ENCODE measurements at regions not wholly inside any gene's neighbourhood (a gene's known extent, or its start where the extent isn't known, plus 50 kb on each side); places are given as distances from the start of the nearest gene placed in this dataset.
"Not testable (repeated sequence)": the region's sequence is repeated elsewhere in the genome, so short reads cannot be mapped to it uniquely, and the experiment has no call there.

DNA sequence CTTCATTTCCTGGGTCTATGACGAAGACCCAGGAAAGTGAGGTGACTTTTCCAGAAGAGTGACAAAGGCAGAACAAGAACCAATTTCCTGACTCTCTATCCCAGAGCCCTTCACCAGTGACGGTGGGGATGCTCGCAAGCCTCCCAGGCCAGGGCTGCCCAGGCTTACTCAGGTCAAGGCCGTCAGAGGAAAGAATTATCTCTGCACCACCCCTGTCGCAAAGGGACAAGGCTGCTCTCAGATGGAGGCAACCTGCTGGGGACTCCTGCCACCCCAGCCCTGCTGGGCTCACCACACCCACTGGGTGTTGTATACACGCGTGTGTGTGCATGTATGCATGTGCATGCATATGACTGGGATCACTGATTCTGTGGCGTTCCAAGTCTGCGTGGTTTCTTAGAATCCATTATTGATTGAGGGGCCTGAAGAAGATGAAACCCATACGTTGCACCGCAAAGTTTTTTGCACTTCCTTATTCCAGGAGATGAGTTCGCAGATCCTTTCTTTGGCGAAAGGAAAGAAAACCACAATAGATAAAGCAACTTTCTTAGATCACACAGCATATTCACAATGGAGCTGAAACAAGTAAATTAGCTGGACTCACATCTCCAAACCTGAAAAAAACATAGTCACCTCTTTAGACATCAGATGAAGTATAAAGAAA is 255.8 kb downstream of the RHOU start:
- DNase-seq (ENCODE audit: low read depth): no peak

DNA sequence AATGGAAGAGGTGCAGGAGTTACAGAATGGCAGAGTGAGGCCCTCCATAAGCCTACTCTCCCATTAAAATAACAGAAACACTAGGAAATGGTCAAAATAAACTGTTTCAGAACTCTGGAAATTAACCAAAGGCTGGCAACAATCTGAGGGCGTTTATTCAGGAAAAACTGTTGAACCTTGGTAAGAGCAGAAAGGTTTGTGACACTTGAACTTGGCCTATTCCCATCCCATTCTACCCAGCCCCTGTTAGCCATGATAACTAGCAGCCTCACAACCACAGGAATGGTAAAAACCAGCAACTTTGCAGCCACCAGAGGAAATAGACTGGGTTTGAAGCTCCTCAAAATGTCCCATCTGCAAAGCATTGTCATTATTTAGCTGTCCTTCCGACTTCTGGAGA is 256.8 kb downstream of the RHOU start:
- DNase-seq (ENCODE audit: low read depth): no peak

DNA sequence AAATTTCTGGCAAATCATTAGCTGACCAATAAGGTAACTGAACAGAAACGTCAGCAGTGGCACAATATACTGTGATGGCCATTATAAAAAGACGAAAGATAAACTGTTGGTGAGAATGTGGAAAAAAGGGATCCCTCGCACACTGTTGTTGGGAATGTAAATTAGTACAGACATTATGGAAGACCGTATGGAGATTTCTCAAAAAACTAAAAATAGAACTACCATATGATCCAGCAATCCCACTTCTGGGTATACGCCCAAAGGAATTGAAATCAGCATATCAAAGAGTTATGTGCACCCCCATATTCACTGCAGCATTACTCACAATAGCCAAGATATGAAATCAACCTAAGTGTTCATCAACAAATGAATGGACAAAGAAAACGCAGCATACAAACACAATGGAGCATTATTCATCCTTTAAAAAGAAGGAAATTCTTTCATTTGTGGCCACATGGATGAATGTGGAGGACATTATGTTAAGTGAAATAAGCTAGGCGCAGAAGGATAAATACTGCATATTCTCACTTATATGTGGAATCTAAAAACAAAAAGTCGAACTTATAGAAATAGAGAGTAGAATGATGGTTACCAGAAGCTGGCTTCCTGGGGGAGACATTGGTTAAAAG is 257.7 kb downstream of the RHOU start:
- no peak for DNase-seq (ENCODE audit: low read depth)

DNA sequence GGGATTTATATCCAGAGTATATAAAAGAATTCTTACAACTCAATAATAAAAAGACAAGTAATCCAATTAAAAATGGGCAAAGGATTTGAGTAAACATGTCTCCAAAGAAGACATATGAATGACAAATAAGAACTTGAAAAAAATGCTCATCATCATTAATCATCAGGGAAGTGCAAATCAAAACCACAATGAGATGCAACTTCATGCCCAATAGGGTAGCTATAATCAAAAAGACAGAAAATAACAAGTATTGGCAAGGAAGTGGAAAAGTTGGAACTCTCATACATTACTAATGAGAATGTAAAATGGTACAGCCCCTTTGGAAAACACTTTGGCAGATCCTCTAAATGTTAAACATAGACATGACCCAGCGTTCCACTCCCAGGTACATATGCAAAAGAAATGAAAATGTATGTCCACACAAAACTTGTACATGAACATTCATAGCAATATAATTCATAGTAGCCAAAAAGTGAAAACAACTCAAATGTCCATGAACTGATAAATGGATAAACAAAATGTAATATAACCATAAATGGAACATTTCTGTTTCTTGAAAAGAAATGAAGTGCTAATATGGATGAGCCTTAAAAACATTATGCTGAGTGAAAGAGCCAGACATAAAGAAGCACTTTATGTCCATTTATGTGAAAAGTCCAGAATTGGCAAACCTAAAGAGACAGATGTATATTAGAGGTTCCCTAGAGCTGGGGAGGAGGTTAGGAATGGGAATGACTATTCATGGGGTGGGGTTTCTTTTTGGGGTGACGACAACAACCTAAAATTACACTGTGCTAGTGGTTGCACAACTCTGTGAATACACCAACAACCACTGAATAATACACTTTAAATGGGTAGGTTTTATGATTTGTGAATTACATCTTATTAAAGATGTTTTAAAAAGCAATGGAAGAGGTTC is 259.7 kb downstream of the RHOU start:
- no peak for DNase-seq (ENCODE audit: low read depth)

DNA sequence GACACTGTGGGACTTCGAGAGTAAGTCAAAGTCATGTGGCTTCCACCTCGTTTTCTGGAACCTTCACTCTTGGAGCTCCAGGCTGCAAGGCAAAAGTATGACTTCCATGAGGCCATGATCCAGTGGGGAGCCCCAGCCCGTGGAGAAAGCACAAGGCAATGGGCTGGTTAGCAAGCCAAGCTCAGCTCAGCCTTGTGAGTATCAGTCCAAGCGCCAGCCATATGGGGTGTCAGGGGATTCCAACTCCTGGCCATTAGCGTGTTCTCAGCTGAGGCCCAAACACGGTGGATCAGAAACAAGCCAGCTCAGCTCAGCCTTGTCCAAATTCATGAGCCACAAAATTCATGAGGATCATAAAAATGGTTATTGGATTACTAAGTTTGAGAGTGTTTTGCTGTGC is 261.0 kb downstream of the RHOU start:
- no peak for DNase-seq (ENCODE audit: low read depth)

DNA sequence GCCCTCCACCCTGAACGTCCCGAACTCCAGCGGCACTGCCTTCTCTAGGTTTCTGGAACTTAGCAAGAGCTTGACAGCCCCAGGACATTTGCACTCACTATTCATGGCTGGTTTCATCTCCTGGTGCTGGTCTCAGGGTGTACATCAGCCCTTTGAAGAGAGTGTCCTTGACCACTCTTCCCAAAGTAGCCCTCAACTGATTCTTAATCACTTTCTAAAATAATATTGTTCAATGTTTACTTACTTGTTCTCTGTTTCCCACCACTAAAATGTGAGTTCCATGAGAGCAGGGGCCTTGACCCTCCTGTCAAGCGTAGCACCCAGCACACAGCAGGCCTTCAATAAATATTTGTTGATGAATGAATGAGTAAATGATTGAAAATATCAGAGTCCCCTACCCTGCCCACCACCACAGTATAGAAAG is 262.5 kb downstream of the RHOU start:
- no peak for DNase-seq (ENCODE audit: low read depth)

DNA sequence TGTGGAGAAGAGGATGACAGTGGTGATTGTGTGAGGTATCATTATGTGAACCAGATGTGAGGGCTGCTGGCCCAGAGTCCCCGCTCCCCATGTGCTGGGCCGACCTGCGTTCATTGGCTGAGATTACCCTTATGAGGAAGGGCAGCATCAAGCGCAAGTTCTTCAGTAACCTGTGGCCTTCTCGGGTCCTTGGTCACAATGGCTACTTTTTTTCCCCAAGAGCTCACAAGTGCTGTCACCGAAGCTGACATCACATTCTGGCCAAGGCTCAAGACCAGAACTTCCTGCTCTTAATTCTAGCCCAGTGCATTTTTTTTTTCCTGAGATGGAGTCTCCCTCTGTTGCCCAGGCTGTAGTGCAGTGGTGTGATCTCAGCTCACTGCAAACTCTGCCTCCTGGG is 262.9 kb downstream of the RHOU start:
- no peak for DNase-seq (ENCODE audit: low read depth)

DNA sequence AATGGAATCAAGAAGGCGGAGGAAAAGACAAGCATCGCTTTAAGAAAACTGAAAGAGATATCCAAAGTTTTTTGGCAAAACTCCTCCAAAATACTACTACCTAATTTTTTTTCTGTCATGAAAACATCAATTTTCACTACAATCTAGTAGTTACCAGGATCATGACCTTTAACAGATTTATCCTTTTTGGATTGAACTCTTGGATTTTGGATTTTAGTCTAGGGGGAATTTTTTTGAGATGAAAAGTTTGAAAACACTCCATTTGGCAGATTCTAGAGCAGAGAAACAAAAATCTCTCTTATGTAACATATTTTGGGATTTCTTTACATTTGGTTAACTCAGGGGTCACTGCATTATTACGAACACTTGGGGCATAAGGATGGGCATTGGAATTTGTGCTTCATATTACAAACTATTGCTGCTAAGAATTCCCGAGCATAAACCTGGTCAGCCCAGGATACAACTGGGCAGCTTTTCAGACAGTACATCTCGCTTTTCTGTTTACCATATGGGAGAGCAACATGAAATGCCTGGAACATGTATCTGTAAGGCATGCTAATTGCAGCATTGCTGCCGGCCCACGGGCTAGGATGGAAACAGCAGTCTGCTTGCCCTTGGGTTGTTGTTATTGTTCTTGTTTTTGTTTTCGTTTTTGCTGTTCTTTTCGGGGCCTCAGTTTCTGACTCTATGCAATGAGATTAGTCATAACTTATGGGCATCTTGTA is 264.3 kb downstream of the RHOU start:
- DNase-seq (ENCODE audit: low read depth): no peak

DNA sequence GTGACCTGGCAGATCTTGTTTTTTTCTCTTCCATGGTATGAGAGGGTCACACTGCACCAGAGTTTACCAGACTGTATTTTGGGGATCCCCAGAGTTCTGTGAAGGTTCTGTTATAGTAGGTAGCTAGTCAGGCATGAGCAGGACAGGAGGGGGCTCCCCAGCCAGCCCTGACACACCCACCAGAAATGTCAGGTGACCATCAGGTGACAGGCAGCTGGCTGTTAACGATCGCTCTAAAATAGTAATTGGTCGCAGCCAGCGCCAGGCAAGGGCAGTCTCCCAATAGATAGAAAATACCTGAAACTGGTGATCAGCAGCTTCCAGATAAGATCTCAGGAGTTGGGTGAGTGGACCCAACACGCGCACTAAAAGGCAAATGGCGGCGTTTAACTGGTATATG is 264.9 kb downstream of the RHOU start:
- DNase-seq (ENCODE audit: low read depth): no peak

DNA sequence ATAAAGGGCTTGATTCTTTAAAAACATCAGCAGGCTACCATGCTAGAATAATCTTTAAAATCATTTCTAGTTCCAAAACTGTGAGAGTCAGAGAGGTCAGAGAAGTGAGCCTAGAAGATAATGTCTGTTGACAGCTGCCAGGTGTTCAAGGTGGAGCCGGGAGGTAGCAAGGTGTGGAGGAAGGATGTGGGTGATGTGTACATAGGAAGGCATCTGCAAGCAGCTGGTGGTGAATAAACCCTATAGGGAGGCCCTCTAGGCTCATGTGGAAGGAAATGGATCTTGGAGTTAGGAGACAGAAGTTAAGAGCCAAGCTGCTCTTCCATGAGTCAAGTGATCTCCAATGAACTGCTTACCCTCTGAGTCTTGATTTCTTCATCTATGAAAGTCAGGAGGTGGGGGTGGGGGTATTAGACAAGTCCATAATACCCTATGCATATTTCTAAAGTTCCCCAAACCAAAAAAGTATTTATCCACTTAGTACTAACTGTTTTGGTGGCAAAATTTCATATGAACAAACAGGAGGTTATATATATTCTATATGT is 266.3 kb downstream of the RHOU start:
- DNase-seq (ENCODE audit: low read depth): no peak

DNA sequence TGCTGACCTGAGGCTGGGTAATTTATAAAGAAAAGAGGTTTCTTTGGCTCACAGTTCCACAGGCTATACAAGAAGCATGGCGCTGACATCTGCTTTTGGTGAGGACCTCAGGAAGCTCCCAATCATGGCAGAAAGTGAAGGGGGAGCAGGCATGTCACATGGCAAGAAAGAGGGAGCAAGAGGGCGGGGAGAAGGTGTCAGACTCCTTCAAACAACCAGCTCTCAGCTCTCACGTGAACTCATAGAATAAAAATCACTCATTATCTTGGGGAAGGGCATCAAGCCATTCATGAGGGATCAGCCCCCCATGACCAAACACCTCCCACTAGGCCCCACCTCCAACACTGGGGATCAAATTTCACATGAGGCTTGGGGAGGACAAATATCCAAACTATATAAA is 266.8 kb downstream of the RHOU start:
- no peak for DNase-seq (ENCODE audit: low read depth)

DNA sequence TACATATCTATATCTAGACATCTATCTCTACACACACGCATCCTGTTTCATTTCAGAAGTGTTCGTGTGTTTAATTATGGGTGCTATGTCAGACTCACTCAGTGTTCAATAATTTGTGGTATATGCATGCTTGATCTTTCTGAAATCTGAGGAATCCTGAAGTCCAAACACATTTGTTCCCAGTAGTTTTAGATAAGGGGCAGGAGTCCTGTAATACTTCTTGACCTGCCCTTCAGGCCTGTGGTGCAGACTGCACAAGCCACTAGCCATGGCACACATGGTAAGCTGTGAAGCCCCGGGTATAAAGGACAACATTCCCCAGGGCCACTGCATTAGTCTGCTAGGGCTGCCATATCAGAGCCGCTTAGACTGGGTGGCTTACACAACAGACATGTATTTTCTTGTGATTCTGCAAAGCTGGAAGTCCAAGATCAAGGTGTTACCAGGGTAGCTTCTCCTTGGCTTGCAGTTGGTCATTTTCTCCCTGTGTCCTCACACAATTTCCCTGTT is 267.2 kb downstream of the RHOU start:
- DNase-seq (ENCODE audit: low read depth): no peak

DNA sequence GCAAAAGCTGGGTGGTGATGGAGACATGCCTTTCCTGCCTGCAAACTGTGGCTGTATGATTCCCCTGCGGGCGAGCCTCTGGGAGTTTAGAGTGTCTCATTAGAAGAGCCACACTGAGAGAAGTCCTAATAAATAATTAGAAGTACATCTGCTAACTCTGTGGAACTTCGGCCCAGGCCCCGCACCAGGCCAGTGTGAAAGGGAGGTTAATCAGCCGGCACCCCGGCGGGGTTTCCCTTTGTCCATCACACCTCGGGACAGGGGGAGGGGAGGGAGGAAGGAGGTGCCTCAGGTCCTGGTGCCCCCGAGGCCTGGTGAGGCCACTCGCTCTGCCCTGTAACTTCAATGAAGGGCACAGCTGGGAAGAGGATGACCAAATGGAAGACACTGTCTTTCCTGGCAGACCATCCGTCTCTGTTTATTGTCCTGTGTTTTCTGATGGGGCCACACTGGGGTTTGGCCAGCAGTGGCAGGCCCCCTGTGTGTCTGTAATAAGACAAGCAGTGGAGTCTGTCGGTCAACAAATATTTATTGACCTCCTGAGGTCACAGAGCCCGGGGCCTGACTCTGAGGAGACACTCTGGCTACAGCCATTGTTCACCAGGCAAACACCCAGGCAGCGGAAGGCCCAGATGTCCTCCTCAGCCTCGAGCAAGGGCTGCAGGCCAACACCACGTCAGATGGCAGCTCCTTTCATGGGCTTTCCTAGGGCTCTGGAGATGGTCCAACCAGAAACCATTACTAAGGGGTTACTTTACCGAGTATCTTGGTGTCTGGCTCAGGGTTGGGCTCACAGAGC is 267.5 kb upstream of the RAB4A start:
- no peak for DNase-seq (ENCODE audit: low read depth)

DNA sequence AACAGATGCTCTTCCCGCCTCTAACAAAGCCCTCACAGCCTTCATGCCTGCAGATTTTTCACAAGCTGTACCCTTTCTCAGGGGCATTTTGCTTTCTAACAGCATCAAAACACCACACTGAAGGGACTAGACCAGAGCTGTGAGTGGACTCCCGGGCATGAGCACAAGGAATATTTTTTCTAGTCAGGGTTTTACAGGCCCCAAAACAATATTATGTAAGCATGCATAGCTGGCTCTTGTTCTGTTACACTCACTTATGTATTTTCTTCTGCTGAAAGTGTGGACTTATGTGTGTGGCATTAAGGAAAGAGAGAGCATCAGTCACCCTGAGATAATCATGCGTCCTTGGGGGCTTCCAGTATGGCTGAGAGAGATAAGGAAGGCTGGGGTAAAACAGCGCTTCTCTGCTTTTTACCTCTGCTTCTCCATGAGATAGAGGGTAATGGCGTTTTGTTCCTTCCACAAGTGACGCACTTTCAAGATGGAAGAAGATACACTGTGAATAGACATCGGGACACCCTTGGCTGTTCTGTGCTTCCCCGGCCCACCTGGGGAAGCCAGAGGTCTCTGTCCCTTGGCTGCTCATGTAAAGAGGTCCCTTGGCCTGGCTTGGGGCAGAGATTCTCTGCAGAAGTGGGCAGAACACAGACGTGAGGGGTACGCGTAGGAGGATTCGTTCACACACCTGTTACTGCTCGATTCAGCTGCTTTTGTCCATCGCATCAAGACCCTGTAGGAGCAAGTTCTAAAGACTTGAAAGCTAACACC is 266.7 kb upstream of the RAB4A start:
- DNase-seq (ENCODE audit: low read depth): no peak

DNA sequence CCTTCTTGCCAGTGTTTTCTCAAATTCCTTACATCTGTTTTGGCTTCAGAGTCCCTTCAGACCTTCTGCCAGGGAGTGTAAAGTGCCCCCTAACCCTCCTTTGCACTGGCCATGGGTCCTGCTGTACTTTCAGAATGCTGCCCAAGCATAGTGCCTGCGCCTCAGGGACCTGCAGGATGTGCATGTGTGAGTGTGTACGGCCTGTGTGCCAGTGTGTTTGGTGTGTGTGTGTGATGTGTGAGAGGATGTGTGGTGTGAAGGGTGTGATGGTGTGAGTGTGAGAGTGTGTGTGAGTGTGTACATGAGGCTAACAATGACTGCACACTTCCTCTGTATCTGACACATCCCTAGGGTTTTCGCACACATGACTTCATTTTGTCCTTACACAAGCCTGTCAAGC is 265.8 kb upstream of the RAB4A start:
- DNase-seq (ENCODE audit: low read depth): no peak

DNA sequence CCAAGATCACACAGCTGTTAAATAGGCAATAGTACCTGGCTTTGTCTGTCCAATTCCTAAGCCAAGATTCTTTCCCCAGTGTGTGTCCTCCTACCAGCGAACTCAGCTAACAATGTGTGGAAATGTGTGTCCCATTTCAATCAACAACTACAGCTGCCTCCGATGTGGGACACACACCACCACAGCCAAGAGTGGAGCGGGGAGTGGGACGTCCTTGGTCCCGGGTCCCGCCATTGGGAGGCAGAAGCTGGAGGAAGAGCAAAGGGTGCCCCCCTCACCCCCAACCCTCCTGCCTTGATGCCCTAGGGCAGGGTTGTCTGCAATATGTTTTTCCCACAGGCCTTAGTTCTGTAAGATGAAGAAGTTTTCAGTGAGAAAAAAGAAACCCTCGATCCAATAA is 265.4 kb upstream of the RAB4A start:
- DNase-seq (ENCODE audit: low read depth): no peak

DNA sequence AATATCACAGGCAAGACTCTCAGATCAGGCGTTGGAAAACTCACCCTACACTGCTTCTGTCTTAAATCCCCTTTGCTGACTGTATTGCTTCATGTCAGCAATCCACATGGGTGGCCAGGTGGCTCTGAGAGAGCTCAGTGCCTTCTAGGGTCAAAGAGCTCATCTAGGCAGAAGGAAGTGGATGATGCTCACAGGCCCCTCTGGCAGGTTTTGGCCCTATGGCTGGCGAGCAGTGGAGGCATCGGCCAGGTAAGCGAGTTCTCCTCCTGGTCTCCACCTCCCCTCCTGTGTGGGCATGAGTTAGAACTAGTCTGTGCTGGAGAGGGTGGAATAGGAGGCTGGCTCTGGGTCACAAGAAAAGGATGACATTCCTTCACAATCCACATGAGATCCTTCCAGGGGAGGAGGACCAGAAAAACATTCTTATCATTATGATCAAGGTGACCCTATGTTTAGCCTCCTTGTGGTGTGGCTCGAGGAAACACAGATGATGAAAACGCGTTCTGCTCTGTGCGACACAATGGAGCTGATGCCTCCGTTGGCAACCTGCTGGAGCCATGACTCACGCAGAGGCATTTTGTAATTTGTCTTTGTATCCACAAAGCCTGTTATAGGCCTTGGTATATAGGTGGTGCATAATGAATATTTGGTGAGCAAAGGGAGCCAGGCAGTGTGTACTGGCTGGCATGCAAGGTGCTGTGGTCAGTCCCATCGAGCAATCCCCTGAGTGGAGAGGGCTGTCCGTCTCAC is 264.6 kb upstream of the RAB4A start:
- DNase-seq (ENCODE audit: low read depth): no peak

DNA sequence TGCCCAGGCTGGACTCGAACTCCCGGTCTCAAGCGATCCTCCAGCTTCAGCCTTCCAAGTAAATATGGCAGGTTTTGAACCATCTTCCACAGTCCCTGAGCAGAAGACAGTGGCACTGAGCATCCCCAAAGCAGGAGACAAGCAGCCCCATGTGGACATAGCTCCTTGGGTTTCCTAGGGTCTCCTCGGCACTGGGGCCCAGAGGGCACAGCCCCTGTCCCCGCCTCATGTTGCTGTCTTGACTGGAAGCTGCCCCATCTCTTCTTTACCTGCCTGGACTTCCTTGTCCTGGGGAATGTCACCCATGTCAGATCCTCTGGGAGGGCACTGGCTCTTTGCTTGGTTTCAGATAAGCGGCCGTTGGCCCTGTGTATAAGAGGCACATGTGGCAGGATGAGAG is 263.7 kb upstream of the RAB4A start:
- DNase-seq (ENCODE audit: low read depth): no peak

DNA sequence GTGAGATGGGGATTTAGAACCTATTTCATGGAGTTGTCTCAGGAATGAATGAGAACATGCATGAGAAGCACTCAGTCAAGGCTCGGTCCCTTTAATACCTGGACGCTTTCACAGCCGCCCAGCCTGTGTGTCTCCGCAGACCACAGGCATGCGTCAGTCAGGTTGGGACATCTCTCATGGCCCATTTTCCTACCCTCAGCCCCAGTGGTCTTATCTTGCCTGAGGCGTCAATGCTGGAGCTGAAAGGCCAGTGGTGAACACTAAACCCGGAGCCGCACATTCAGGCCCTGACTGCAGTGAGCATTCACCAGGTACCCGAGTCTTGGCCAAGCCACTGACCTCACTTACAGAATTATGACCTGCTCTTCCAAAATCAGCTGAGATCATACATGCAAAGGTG is 263.2 kb upstream of the RAB4A start:
- no peak for DNase-seq (ENCODE audit: low read depth)

DNA sequence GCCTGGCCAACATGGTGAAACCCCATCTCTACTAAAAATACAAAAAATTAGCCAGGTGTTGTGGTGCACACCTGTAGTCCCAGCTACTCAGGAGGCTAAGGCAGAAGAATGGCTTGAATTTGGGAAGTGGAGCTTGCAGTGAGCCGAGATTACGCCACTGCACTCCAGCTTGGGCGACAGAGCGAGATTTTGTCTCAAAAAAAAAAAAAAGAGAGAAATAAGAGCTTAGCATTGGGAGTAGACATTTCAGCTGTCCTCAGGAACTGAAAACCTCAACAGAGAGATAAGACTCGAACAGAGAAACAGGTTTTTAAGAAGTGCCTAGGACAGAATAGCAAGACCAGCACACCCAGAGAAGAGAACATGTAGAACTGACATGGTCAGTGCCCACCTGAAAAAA is 262.6 kb upstream of the RAB4A start:
- DNase-seq (ENCODE audit: low read depth): not testable (repeated sequence)

All from T-helper 22 cell (primary cell).